ENCODE measurements at regions not wholly inside any gene's neighbourhood (a gene's known extent, or its start where the extent isn't known, plus 50 kb on each side); places are given as distances from the start of the nearest gene placed in this dataset.

- DNase-seq (ENCODE audit: low spot score) = no peak
- Histone ChIP-seq H3K4me1 (ENCODE audit: control insufficient read depth in 4 of 4, insufficient read depth in 4 of 4, low read length in 3 of 4) (no peaks in the 10 kb centered on the region), H3K9ac (ENCODE audit: low read depth in 1 of 2, low read length in 2 of 2) (no peak overlapping the region), H3K9me3 (ENCODE audit: control insufficient read depth in 4 of 4, low read length in 3 of 4) (no peaks in the 10 kb centered on the region), H3K4me3 (ENCODE audit: low read depth in 1 of 3, low read length in 3 of 3) (no peak overlapping the region), H3K27ac (ENCODE audit: low read depth in 1 of 2, low read length in 2 of 2) (no peak overlapping the region), H3K36me3 (ENCODE audit: control insufficient read depth in 4 of 4, insufficient read depth in 3 of 4, low read depth in 1 of 4, low read length in 3 of 4) (no peaks in the 10 kb centered on the region), H3K27me3 (ENCODE audit: control insufficient read depth in 4 of 4, insufficient read depth in 4 of 4, low read length in 3 of 4) (no peaks in the 10 kb centered on the region)
- no peak for TF ChIP-seq RAD21 (IDR thresholded peaks at IDR 0.05)
- no peak for TF ChIP-seq HNF4G (IDR thresholded peaks at IDR 0.05)
- no peak for TF ChIP-seq FOXA2 (IDR thresholded peaks at IDR 0.05)
- TF ChIP-seq SP1 (IDR thresholded peaks at IDR 0.05) = no peak
- TF ChIP-seq YY1 (IDR thresholded peaks at IDR 0.05) = no peak
- TF ChIP-seq CTCF (IDR thresholded peaks at IDR 0.05; ENCODE audit: low read depth, low read length, missing input control) = no peak
- TF ChIP-seq GABPA (IDR thresholded peaks at IDR 0.05 in 1 of 2, conservative IDR thresholded peaks at IDR 0.05 in 1 of 2) = no peak
- no peak for TF ChIP-seq MAX (IDR thresholded peaks at IDR 0.05)
- TF ChIP-seq TAF1 (conservative IDR thresholded peaks at IDR 0.05) = no peak
- TF ChIP-seq FOXA1 (IDR thresholded peaks at IDR 0.05) = no peak
- TF ChIP-seq EGR1 (IDR thresholded peaks at IDR 0.05; ENCODE audit: low read depth in 2 of 2) = no peak
- TF ChIP-seq HNF4A (conservative IDR thresholded peaks at IDR 0.05) = no peak
- TF ChIP-seq JUND (IDR thresholded peaks at IDR 0.05) = no peak
Measured at GRCh38 chr9:105964156-105964555, 269.8 kb downstream of the TMEM38B start.

GRCh38 chr9:105966834-105967233 lies 272.5 kb downstream of the TMEM38B start:
- WGBS = 89% methylated on average over 1 of the region's 1 CpG
- no peak for DNase-seq (ENCODE audit: low spot score)

More at GRCh38 chr9:105966834-105967233, 272.5 kb downstream of the TMEM38B start:
- no peak overlapping the region for H3K27ac ChIP-seq (ENCODE audit: low read depth in 1 of 2, low read length in 2 of 2)
- H3K36me3 ChIP-seq (ENCODE audit: control insufficient read depth in 4 of 4, insufficient read depth in 3 of 4, low read depth in 1 of 4, low read length in 3 of 4) = no peaks in the 10 kb centered on the region
- H3K4me3 ChIP-seq (ENCODE audit: low read depth in 1 of 3, low read length in 3 of 3) = no peak overlapping the region
- H3K4me1 ChIP-seq (ENCODE audit: control insufficient read depth in 4 of 4, insufficient read depth in 4 of 4, low read length in 3 of 4) = no peaks in the 10 kb centered on the region
- no peaks in the 10 kb centered on the region for H3K27me3 ChIP-seq (ENCODE audit: control insufficient read depth in 4 of 4, insufficient read depth in 4 of 4, low read length in 3 of 4)
- H3K9ac ChIP-seq (ENCODE audit: low read depth in 1 of 2, low read length in 2 of 2) = no peak overlapping the region
- TF ChIP-seq REST (IDR thresholded peaks at IDR 0.05) = no peak
- TF ChIP-seq FOXA1 (IDR thresholded peaks at IDR 0.05) = no peak
- TF ChIP-seq GABPA (IDR thresholded peaks at IDR 0.05 in 1 of 2, conservative IDR thresholded peaks at IDR 0.05 in 1 of 2) = no peak
- no peak for TF ChIP-seq RXRA (IDR thresholded peaks at IDR 0.05)
- TF ChIP-seq RAD21 (IDR thresholded peaks at IDR 0.05) = no peak
- no peak for TF ChIP-seq ZBTB33 (IDR thresholded peaks at IDR 0.05)
- no peak for TF ChIP-seq JUND (IDR thresholded peaks at IDR 0.05)
- TF ChIP-seq NR2F2 (IDR thresholded peaks at IDR 0.05) = no peak
- no peak for TF ChIP-seq CTCF (IDR thresholded peaks at IDR 0.05; ENCODE audit: low read depth, low read length, missing input control)
- no peak for TF ChIP-seq EGR1 (IDR thresholded peaks at IDR 0.05; ENCODE audit: low read depth in 2 of 2)
- TF ChIP-seq ATF3 (IDR thresholded peaks at IDR 0.05) = no peak
- TF ChIP-seq HNF4A (conservative IDR thresholded peaks at IDR 0.05) = no peak
- TF ChIP-seq SP1 (IDR thresholded peaks at IDR 0.05) = no peak
- TF ChIP-seq MAX (IDR thresholded peaks at IDR 0.05) = no peak
- TF ChIP-seq YY1 (IDR thresholded peaks at IDR 0.05) = no peak
- no peak for TF ChIP-seq HNF4G (IDR thresholded peaks at IDR 0.05)
- TF ChIP-seq TAF1 (conservative IDR thresholded peaks at IDR 0.05) = no peak
- no peak for TF ChIP-seq FOXA2 (IDR thresholded peaks at IDR 0.05)
- H3K9me3 ChIP-seq (ENCODE audit: control insufficient read depth in 4 of 4, low read length in 3 of 4) = no peaks in the 10 kb centered on the region

Measured in liver (tissue), 8 donors.